SHP77 (cell line): ENCODE measurements at regions not wholly inside any gene's neighbourhood (a gene's known extent, or its start where the extent isn't known, plus 50 kb on each side); places are given as distances from the start of the nearest gene placed in this dataset.
"Not testable (repeated sequence)": the region's sequence is repeated elsewhere in the genome, so short reads cannot be mapped to it uniquely, and the experiment has no call there.

Source experiments
- DNase-seq, 2 experiments: peaks; one replicate each; lab custom pipeline; 2025; lab: John Stamatoyannopoulos, UW

DNA sequence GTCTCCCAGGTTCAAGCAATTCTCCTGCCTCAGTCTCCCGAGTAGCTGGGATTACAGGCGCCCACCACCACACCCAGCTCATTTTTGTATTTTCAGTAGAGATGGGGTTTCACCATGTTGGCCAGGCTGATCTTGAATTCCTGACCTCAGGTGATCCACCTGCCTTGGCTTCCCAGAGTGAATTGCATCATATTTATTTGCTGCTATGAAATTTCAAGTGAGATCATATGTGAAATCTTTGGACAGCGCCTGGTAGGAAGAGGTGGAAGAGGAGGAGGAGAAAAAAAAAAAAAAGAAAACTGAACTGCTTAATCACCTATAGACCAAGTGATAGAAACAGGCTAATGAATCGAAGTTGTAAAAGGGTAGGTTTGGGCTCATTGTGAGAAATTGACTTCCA lies 557.8 kb upstream of the C16orf82 start:
- DNase-seq: not testable (repeated sequence)

GRCh38 chr16:26510924-26511323 lies 555.8 kb upstream of the C16orf82 start:
- DNase-seq: no peak

DNA sequence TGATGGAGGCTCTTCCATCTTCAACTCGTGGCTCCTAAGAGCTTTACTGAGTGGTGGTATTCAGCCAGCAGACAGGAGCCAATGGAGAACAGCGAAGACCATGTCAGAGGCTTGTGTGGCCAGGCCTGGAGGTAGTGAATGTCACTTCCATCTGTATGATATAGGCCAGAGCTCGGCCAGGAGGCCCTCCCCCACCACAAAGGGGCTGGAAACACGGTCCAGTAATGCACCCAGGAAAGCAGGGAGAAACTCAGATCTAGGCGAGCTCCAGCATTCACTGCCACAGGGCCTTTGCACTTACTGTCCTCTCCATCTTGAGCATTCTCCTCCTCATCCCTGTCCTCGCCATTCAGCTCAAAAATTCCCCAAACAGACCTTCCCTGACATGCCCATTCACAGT lies 555.3 kb upstream of the C16orf82 start:
- no peak for DNase-seq

DNA sequence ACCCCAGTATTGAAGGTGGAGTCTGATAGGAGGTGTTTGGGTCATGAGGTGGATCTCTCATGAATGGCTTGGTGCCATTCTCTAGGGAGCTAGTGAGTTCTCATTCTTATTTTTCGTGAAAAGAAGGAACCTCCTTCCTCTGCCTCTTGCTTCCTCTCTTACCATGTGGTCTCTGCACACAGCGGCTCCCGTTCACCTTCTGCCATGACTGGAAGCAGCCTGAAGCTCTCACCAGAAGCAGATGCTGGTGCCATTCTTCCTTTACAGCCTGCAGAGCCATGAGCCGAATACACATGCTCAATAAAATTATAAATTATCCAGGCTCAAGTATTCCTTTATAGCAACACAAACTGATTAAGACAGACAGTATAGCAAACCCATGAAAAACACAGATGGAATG lies 545.1 kb upstream of the C16orf82 start:
- no peak for DNase-seq

DNA sequence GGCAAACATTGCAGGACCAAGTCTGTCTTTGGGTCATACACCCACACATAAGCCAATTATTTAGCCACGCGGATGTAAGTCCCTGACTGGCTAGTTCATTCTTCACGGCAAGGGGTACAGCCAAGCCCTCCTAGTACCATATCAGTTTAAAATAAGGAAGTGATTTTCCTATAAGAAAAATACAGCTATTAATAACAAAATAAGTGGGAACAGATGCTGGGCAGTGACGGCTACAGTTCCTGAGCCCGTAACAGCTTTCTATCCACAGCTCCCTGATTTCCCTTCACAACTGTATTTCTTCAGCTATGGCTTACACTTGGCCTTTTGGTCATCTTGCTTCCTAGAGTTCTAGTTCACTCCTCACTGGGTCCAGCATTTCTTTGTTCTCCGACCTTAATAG lies 542.4 kb upstream of the C16orf82 start:
- no peak for DNase-seq

DNA sequence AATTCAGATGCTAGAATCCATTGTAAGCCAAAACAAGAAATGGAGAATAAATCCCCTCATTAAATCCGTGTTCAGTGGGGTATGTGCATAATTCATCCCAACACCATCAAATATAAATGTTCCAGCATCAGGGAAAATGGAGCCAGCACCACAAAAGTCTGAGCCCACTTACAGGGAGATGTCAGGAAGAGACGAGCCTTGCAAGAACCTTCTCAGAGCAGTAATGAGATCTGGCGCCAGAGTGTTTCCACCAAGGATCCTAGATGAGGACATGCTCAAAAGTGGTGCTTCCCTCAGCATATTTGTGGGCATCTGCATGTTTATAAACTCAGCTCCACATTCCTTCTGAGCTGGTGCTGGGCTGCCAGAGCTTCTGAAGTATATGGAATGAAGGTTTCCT lies 541.9 kb upstream of the C16orf82 start:
- DNase-seq: no peak

GRCh38 chr16:26525856-26526255 lies 540.9 kb upstream of the C16orf82 start:
- no peak for DNase-seq

DNA sequence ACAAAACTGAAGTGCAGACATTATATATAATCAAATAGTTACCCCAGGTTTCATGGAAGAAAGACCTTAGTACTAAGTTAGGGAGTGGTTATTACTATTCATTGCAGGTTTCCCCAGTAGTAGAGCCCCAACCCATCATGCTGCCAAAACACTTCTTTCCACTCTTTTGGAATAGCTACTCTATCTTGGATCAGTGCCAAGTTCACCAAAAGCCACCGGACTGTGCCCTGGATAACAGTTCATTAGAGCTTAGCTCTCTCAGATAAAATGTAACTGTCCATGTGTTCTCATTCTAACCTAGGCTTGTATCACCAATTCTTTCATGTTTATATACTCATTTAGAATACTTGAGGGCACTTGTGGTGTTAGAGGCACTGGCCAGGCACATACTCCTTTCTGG lies 540.1 kb upstream of the C16orf82 start:
- no peak for DNase-seq

DNA sequence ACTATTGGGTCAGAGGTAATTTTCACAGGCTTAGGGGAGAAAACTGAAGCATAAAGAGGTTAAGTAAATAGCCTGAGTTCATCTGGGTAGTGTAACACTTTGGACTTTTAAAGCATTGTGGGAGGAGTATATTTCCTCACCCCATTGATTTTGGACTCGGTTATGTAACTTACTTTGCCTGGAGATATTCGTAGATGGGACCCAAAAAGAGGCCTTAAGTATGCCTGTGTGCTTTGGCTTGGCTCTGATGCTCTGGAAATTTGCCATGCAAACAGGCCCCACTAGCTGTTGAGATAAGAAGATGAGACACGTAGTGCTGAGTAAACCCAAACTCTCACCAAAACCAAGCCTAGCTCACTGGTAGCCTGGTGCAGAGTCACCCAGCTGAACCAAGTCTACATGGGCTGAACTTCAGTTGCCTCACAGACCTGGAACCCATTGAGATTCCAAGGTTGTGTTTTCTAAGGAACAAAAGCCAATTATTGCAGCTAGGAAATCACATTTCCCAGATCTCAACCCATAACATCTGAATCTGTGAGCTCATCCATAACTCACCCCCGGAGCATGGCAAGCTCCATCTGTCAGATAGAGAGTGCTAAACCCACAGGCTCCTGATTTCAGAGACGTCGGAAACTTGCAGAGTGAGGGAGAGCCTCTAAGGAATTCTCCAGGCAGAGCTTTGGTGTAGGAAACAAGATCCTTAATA lies 536.0 kb upstream of the C16orf82 start:
- DNase-seq: no peak

GRCh38 chr16:26531290-26531730 lies 535.4 kb upstream of the C16orf82 start:
- DNase-seq: no peak

DNA sequence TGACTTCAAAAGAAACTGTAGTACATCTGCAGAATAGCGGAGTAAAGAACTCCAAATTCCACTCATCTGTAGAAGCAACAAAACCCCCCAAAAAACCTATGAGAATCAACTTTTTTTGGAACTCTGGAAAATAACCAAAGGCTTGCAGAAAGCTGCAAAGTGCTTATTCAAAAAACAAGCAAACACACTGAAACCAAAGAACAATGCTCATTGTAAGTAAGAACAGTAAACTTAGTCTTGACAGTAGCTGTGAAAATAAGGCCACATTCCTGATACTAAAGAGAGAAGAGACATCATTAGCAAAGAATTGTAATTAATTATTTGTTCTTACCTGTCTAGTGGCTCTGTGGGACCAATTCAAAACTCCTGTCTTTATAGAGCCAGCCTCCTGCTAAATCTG lies 534.3 kb upstream of the C16orf82 start:
- DNase-seq: no peak

DNA sequence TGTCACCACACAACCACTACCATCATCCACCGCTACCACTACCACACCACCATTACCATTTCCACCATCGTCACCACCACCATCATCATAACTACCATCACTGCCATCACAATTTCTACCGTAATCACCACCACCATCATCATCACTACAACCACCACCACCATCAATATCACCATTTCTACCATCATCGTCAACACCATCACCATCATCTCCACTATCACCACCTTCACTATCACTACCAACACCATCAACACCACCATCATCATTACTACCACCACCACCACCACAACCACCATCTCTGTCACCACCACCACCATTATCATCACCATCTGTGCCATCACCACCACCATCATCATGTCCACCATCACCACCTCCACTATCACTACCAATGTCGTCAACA lies 524.5 kb upstream of the C16orf82 start:
- no peak for DNase-seq

- no peak for DNase-seq
Observed at GRCh38 chr16:26546573-26546972, 520.2 kb upstream of the C16orf82 start.

DNA sequence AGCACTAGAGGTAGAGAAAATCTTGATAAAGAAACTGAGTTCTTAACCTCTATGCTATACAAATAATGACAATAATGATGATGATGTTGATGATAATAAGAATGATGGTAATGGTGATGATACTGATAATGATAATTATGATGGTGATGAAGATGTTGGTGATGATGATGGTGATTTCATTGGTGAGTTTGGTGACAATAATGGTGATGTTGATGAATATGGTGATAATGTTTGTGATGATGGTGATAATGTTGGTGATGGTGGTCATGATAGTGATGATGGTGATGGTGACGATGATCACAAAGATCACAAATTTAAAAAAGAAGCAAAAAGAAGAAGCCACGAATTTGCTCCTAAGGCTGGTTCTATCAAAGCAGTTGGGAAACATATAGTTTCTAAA lies 519.0 kb upstream of the C16orf82 start:
- DNase-seq: no peak

- DNase-seq: no peak
Observed at GRCh38 chr16:26550111-26550610, 516.6 kb upstream of the C16orf82 start.

DNA sequence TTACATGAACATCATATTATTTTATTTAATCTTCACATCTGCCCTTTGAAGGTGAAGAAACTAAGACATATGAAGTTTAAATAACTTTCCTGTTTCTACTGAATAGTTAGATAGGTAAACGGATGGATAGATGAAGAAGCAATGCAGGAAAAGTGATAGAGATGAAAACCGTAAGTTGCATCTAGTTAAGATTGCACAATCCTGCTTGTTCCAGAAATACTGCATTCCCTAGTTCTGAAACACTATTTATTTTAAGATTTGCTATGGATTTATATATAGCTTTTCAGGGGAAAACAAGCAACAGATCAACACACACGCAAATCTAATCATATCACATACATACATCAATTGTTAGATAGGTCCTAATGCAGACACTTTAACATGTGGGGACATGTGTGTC lies 512.7 kb upstream of the C16orf82 start:
- DNase-seq: no peak

GRCh38 chr16:26561303-26561702 lies 505.4 kb upstream of the C16orf82 start:
- DNase-seq: no peak

- no peak for DNase-seq
Observed at GRCh38 chr16:26563018-26563417, 503.7 kb upstream of the C16orf82 start.

GRCh38 chr16:26567356-26567755 lies 499.4 kb upstream of the C16orf82 start:
- no peak for DNase-seq

- DNase-seq: peak; percentile 71 to 74
Observed at GRCh38 chr16:26569793-26570192, 496.9 kb upstream of the C16orf82 start.

DNA sequence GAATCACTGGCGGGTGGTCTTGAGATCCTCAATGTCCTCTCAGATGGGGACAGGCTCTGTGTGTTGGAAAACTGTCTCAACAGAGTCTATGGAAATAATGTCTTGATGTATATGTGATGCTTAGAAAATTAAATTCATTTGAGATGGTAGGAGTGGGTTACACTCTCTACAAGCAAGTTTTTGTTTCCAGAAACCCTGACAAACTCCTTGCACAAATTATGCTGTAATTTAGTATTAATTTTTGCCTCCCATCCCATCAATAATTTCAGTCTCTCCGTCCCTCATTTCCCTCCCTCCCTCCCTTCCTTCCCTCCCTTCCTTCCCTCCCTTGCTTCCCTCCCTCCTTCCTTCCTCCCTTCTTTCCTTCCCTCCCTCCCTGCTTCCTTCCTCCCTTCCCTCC lies 488.0 kb upstream of the C16orf82 start:
- no peak for DNase-seq

DNA sequence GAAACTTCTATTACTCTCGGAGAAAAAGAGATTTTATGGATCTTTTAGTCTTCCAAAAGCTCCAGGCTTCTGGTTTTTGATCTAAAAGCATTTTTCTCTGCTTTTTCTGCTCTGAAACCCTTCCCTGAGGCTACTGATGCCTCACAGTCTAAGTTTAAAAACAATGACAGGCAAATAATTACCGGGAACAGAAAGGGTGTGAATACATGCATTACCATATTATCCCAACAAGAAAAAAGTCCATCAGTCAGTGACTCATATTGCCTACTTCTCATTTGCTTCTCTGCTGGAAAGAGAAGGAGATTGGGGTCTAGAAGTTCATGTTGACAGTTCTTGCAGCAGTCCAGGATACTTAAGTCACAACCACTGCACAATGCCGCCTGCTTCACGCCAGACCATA lies 482.9 kb upstream of the C16orf82 start:
- DNase-seq: no peak

GRCh38 chr16:26593700-26594099 lies 473.0 kb upstream of the C16orf82 start:
- DNase-seq: no peak

DNA sequence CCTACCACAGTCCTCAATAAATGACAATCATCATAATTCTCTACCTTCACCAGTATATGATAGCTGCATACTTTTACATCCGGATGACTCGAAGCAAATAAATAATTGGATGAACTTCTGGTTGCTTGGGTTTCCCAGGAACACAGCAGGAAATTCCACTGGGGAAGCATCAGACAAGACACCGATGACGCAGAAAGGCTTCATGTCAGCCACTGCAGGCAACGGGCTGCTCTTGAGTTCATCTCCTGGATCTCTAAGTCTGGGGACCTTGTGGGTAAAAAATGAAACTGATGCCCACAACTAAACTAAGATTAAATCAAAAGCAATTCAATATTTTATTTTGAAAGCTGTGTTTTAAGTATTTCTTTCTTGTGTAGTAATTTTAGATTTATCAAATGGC lies 472.1 kb upstream of the C16orf82 start:
- no peak for DNase-seq
